Hepatocyte (in vitro differentiated cells): ENCODE measurements at regions not wholly inside any gene's neighbourhood (a gene's known extent, or its start where the extent isn't known, plus 50 kb on each side); places are given as distances from the start of the nearest gene placed in this dataset.

Experiments
- DNase-seq: peaks from one replicate; pipeline ENCODE4 v3.0.0-alpha.2; 2016; ENCODE audit warnings: low spot score
- H2AFZ ChIP-seq: fragments of 200-600 bp; sonication (generic); 2 replicates; pipeline ENCODE4 v1.6.0; 2016; ENCODE audit warnings: antibody characterized with exemption, mild to moderate bottlenecking
- H3K27ac ChIP-seq: fragments of 200-600 bp; sonication (generic); 2 replicates; pipeline ENCODE4 v1.5.1; 2016; ENCODE audit warnings: mild to moderate bottlenecking
- H3K27me3 ChIP-seq: fragments of 200-600 bp; sonication (generic); 2 replicates; pipeline ENCODE4 v1.6.1; 2016
- H3K36me3 ChIP-seq: fragments of 200-600 bp; sonication (generic); replicated peaks from 2 replicates; pipeline ENCODE4 v1.5.1; 2016; ENCODE audit warnings: low read depth; ENCODE audit not compliant: insufficient read depth
- H3K4me1 ChIP-seq: fragments of 200-600 bp; sonication (generic); 2 replicates; pipeline ENCODE4 v1.5.1; 2016; ENCODE audit warnings: mild to moderate bottlenecking, moderate library complexity; ENCODE audit not compliant: insufficient read depth
- H3K4me2 ChIP-seq: fragments of 200-600 bp; sonication (generic); 2 replicates; pipeline ENCODE4 v1.6.0; 2016
- H3K4me3 ChIP-seq: fragments of 200-600 bp; sonication (generic); 2 replicates; pipeline ENCODE4 v1.5.1; 2016; ENCODE audit warnings: mild to moderate bottlenecking
- H3K79me2 ChIP-seq: fragments of 200-600 bp; sonication (generic); 2 replicates; pipeline ENCODE4 v1.6.0; 2017; ENCODE audit warnings: mild to moderate bottlenecking
- H3K9me2 ChIP-seq: fragments of 200-600 bp; sonication (generic); replicated peaks from 2 replicates; pipeline ENCODE4 v1.6.0; 2017; ENCODE audit warnings: mild to moderate bottlenecking; ENCODE audit not compliant: insufficient read depth
- H3K9me3 ChIP-seq: fragments of 200-600 bp; sonication (generic); 2 replicates; pipeline ENCODE4 v1.5.1; 2016; ENCODE audit warnings: low read depth, mild to moderate bottlenecking
- H4K20me1 ChIP-seq: fragments of 200-600 bp; sonication (generic); 2 replicates; pipeline ENCODE4 v1.6.0; 2016; ENCODE audit warnings: mild to moderate bottlenecking; ENCODE audit not compliant: insufficient read depth, poor library complexity, severe bottlenecking
- EZH2 ChIP-seq: fragments of 200-600 bp; sonication (generic); IDR thresholded peaks from 2 replicates; pipeline ENCODE4 v1.6.1; 2016; ENCODE audit warnings: antibody characterized with exemption, mild to moderate bottlenecking, borderline replicate concordance
- EZH2phosphoT487 ChIP-seq: fragments of 200-600 bp; sonication (generic); IDR thresholded peaks from one replicate; pipeline ENCODE4 v1.6.1; 2018; ENCODE audit warnings: antibody characterized with exemption, mild to moderate bottlenecking, low read depth, moderate library complexity; ENCODE audit not compliant: unreplicated experiment, severe bottlenecking
- WGBS: methylation state at CpG from one replicate; pipeline ENCODE4 v1.1.6; 2016; ENCODE audit warnings: low lambda C conversion rate; ENCODE audit errors: missing lambda C conversion rate; 5-methylcytosine and 5-hydroxymethylcytosine counted together
- TF ChIP-seq, protein P1 (sequence below): fragments of 200-600 bp; sonication (generic); IDR thresholded peaks from 2 replicates; pipeline ENCODE4 v1.5.1; 2016; ENCODE audit warnings: antibody characterized with exemption, mild to moderate bottlenecking; ENCODE audit not compliant: poor library complexity

DNA sequence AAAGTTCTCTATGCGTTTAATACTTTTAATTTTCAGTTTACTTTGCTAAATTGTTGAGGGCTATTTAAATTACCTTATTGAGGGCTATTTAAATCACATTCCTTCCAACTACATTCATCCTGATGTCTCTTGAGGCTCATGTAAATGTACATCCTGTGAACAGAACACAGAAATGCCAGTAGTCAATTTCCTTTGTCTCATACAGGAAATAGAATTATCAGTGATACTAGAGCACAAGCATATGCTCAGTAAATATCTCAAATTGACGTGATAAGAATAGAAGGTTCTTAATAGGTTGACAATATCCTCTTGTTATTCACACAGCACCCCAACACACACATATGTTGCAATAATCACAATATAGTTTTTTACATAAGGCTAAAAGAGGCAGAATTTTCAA, 449.0 kb downstream of the CYLC2 start:
- 59% methylated on average over 2 of the region's 2 CpGs for WGBS
- Histone ChIP-seq H3K27me3 (no peaks in the 10 kb centered on the region), H3K4me1 (no peaks in the 10 kb centered on the region), H2AFZ (no peak overlapping the region), H3K27ac (no peak overlapping the region), H3K9me3 (no peaks in the 10 kb centered on the region), H3K4me2 (no peak overlapping the region), H3K79me2 (no peaks in the 10 kb centered on the region), H4K20me1 (no peaks in the 10 kb centered on the region), H3K9me2 (no peaks in the 10 kb centered on the region), H3K4me3 (no peak overlapping the region), H3K36me3 (no peaks in the 10 kb centered on the region)
- TF ChIP-seq EZH2 (no peak), EZH2phosphoT487 (no peak)
- TF ChIP-seq, protein P1, sequence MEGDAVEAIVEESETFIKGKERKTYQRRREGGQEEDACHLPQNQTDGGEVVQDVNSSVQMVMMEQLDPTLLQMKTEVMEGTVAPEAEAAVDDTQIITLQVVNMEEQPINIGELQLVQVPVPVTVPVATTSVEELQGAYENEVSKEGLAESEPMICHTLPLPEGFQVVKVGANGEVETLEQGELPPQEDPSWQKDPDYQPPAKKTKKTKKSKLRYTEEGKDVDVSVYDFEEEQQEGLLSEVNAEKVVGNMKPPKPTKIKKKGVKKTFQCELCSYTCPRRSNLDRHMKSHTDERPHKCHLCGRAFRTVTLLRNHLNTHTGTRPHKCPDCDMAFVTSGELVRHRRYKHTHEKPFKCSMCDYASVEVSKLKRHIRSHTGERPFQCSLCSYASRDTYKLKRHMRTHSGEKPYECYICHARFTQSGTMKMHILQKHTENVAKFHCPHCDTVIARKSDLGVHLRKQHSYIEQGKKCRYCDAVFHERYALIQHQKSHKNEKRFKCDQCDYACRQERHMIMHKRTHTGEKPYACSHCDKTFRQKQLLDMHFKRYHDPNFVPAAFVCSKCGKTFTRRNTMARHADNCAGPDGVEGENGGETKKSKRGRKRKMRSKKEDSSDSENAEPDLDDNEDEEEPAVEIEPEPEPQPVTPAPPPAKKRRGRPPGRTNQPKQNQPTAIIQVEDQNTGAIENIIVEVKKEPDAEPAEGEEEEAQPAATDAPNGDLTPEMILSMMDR, result no peak
- no peak for DNase-seq

DNA sequence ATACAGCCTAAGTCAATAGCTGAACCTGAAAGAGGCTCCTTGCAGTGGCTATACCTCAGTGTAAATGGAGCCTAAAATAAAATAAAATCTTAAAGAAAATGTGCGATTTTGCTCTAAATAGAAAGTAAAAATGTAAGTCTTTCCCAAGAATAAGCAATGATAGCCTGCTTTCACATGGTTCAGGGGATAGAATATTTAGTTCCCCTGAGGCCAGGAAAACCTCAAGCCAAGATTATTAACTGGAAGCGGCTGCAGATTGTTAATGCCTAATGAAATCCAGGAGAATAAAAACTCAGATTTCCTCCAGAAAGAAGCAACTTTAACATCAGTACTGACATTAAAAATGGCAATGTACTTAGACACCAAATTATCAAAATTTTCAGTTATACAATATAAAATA, 463.7 kb downstream of the CYLC2 start:
- WGBS, result 83% methylated on average over 2 of the region's 2 CpGs

DNA sequence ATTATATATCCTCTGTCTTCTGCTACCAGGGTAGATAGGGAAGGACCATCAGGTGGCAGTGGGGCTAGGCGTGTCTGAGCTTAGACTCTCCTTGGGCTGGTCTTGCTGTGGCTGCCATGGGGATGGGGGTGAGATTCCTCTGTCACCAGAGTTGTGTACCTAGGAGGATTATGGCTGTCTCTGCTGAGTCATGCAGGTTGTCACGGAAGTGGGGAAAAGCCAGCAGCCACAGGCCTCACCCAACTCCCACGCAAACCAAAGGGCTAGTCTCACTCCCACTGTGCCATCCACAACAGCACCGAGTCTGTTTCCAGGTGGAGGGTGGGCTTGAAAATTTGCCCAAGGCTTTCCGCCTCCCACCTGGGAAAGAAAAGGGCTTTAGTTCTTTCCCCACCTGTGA, 476.1 kb downstream of the CYLC2 start:
- Histone ChIP-seq H2AFZ (no peak overlapping the region), H3K9me2 (no peaks in the 10 kb centered on the region), H3K4me1 (no peaks in the 10 kb centered on the region), H3K9me3 (no peaks in the 10 kb centered on the region), H3K27me3 (no peaks in the 10 kb centered on the region), H3K4me3 (no peak overlapping the region), H3K36me3 (no peaks in the 10 kb centered on the region), H3K79me2 (no peaks in the 10 kb centered on the region), H3K27ac (no peak overlapping the region), H4K20me1 (no peaks in the 10 kb centered on the region), H3K4me2 (no peak overlapping the region)
- TF ChIP-seq, protein P1, result no peak
- TF ChIP-seq EZH2phosphoT487, result no peak
- TF ChIP-seq EZH2, result no peak
- no peak for DNase-seq
- 82% methylated on average over 5 of the region's 5 CpGs for WGBS

More for the DNA sequence above, 463.7 kb downstream of the CYLC2 start:
- Histone ChIP-seq H2AFZ (no peak overlapping the region), H3K4me3 (no peak overlapping the region), H3K4me1 (no peaks in the 10 kb centered on the region), H3K27me3 (no peaks in the 10 kb centered on the region), H3K9me2 (no peaks in the 10 kb centered on the region), H3K4me2 (no peak overlapping the region), H3K27ac (no peak overlapping the region), H3K79me2 (no peaks in the 10 kb centered on the region), H3K9me3 (no peaks in the 10 kb centered on the region), H3K36me3 (no peaks in the 10 kb centered on the region), H4K20me1 (no peaks in the 10 kb centered on the region)
- TF ChIP-seq, protein P1, result no peak
- TF ChIP-seq EZH2, result no peak
- DNase-seq, result no peak

DNA sequence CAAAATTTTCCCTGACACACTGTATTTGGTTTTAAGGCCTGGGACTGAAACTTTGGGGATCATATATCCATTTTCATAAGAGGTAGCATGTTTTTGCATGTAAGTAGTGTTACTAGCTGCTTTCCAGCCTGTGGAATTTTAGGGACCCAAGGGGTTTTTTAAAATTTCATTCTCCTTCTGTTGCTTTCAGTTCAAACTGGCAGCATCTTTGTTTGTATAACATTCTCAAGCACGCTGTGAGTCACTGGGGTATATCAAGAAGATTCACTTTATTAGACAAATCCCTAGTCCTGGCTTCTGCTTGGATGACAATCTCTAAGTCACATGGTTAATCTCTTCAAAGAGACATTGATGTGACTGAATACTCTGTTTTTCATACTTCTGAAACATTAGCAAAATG, 479.0 kb downstream of the CYLC2 start:
- DNase-seq, result no peak
- TF ChIP-seq EZH2phosphoT487, result no peak
- TF ChIP-seq, protein P1, result no peak
- TF ChIP-seq EZH2, result no peak
- H3K4me2 ChIP-seq, result no peak overlapping the region
- H3K36me3 ChIP-seq, result no peaks in the 10 kb centered on the region
- H3K27ac ChIP-seq, result no peak overlapping the region
- no peaks in the 10 kb centered on the region for H3K79me2 ChIP-seq
- 82% methylated on average over 1 of the region's 1 CpG for WGBS
- H4K20me1 ChIP-seq, result no peaks in the 10 kb centered on the region
- no peaks in the 10 kb centered on the region for H3K4me1 ChIP-seq
- no peaks in the 10 kb centered on the region for H3K27me3 ChIP-seq
- H3K9me3 ChIP-seq, result no peaks in the 10 kb centered on the region
- H2AFZ ChIP-seq, result no peak overlapping the region
- H3K9me2 ChIP-seq, result no peaks in the 10 kb centered on the region
- H3K4me3 ChIP-seq, result no peak overlapping the region
